Tongue (tissue), 1 donor: ENCODE measurements at regions not wholly inside any gene's neighbourhood (a gene's known extent, or its start where the extent isn't known, plus 50 kb on each side); places are given as distances from the start of the nearest gene placed in this dataset.

ENCODE experiments used
- DNase-seq: peaks from one replicate; pipeline ENCODE4 v3.0.0-alpha.2; 2015

DNA sequence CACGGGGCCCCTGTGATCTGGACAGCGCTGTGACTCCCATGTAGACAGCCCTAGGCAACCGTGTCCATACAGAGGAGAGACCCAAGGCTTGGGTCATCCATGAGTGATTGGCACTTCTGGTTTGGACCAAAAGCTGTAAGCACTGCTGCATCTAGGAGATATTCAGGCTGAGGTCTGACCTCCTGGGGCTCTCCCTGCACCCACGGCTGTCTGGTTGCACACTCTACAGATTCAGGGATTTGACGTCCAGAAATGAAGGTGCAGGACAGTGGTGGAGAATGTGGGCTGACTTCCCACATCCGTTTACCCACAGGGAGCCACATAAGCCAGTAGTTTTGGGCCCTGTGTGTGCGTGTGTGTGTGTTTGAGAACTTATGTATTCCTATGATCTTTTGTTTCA lies 76.2 kb upstream of the ARHGEF7 start:
- no peak for DNase-seq

- DNase-seq = no peak
These were observed 77.2 kb upstream of the ARHGEF7 start for GRCh38 chr13:111037927-111038326.

DNA sequence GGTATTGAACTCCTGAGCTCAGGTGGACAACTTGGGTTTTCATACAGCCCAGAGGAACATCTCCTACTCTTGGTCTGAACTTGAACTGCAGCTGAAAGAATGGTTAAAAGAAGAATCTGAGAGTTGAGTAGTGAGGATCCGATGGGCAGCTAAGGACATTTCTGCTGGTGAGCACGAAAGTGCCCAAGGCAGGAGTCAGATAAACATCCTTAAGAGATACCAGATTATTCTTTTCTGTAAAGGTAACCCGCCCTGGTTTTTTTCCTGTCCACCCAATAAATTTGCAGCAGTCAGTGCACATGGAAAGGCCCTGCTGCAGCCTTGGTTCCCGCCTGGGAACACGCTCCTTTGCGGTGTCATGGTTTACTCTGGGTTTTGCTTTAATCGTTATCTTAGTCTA lies 78.4 kb upstream of the ARHGEF7 start:
- DNase-seq = no peak

- no peak for DNase-seq
These were observed 79.2 kb upstream of the ARHGEF7 start for GRCh38 chr13:111035861-111036260.

DNA sequence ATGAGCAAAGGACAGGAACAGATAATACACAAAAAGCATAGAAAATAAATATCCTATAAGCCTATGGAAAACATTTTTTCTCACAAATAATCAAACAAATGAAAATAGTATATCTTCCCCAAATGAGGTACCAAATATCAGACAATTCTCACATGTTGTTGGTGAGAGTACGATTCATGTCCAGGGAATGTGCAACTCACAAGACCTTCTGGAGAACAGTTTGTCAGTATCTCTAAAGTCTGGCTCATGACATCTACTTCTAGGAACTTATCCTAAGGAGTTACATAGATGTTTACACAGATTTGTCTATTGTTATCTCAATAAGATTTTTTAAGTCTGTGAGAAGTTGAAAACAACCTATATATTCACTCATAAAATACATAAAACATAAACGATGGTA lies 80.3 kb upstream of the ARHGEF7 start:
- no peak for DNase-seq

GRCh38 chr13:111033172-111034130 lies 81.7 kb upstream of the ARHGEF7 start:
- DNase-seq = no peak

DNA sequence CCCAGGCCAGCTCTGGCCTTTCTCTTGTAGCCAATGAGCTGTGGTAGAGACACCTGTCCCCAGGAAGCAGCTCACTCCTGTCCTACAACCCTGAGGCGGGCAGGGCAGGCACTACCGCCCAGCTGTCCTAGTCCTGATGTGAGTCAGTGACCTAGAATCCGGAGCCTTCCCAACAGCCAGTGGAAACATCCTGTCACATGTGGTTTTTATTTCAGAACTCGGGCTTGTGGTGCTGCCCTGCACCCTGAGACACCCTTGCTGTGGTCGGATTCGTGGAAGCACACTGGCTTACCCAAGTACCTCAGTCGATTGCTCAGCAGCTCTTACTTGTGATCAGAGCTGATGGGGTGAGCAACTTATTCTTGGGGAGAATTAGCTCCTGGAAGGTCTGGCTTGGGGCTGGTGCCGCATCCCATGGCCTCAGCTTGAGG lies 83.6 kb upstream of the ARHGEF7 start:
- peak; percentile 45 for DNase-seq

- DNase-seq = no peak
These were observed 85.0 kb upstream of the ARHGEF7 start for GRCh38 chr13:111029957-111030609.

DNA sequence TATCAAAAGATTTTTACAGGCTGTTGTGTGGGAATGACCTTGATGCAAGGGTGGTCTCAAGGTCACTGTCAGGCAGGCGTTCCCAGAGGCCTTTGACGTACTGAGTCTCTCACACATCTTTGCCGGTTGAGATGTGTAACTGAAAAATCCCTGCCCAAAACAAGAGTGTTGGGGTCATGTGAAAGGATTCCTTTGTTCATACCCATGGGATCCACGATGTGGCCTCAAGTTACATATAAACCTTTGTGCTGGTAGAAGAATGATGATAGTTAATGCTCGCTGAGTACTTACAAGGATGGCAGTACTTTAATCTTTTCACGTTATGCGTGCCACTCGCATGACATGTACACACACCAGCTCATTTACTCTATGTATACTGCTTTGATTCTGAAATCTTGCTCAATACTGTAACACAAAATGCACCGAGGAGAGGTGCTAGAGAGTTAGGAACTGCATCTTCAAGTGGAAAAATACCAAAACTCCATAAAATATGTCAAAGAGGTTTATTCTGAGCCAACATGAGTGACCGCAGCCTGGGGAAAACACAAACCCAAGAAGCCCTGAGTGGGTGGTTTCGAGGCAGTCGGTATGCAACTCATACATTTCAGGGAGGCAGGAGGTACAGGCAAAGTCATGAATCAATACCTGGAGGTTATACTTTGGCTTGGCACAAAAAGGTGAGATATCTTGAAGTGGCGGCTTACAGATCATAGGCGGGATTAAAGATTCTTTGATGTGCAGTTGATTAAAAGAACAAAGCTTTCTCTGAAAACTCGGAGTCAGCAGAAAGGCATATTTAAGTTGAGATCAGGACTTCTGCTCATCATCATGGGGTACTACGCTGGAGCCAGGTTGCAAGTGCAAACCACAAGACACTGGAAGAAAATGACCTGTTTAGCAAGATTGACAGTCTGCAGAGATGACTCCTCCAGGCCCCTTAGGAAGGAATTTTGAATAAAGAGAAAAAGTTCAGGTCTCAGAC lies 87.4 kb upstream of the ARHGEF7 start:
- DNase-seq = no peak

DNA sequence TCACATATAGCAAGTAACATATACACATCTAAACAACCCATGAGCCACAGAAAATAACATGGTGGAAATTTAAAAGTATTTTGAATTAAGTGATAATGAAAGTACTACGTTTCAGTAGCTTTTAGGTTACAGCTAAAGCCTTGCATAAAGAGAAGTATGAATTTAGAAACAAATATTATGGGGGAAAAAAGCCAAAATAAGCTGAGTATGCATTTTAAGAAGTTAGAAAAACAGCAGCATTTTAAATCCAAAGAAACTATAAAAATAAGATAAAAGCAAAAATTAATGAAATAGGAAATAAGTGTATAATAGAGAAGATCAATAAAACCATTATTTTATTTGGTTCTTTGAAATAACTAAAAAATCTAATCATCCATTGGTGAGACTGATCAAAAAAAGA lies 89.8 kb upstream of the ARHGEF7 start:
- no peak for DNase-seq

DNA sequence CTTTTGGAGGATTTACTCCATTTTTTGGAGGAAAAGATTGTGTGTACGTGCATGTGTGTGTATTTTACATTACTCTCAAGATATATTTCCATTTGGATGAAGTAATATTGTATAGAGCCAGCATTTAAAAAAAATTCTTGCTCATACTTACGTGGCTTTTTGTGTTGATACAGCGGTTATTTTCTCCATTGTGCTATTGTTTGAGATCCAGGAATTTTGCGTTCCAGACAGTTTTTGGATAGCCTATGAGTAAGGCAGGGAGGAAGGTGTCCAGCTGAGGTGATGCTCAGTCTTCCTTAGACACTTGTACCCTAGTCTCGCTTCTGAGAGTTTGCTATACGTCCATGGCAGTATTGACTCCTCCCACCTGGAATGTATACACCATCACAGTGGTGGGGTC lies 92.2 kb upstream of the ARHGEF7 start:
- no peak for DNase-seq

- DNase-seq = no peak
These were observed 92.9 kb upstream of the ARHGEF7 start for GRCh38 chr13:111022241-111022640.

GRCh38 chr13:111021270-111021669 lies 93.8 kb upstream of the ARHGEF7 start:
- DNase-seq = no peak

DNA sequence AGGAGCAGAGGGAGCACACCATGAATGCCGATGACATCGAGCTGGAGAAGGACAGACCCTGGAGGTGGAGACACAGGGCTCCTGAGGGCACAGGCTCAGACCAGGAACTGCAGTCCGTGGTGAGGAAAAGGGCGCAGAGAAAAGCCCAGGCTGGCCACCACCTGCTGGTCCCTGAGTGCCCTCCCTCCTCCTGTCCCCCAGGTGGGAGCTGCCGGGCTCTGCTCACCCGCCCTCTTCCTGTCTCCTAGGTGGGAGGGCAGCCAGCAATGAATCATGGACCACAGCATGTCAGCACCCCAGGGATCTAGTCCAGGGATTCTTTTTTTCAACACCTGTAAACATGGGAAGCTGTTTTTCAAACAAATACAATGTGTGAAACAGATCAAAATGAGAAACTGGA lies 94.6 kb upstream of the ARHGEF7 start:
- DNase-seq = no peak

DNA sequence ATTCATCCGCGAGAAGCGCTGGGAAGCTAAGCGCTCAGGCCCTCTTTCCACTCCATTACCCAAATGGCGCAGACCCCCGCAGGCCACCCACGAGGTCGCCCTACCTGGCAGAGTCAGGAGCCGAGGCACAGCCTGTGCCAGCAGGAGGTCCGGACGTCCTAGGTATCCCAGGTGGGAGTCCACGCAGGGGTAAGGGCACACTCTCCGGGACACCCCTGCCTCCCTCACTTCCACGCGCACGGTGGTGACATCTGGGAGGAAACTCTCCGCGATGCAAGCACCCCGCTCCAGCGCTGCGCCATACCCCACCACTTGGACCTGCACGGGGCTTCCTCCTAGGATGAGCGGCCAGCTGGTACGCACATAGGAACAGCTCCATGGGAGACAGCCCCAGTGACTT lies 95.1 kb upstream of the ARHGEF7 start:
- no peak for DNase-seq

DNA sequence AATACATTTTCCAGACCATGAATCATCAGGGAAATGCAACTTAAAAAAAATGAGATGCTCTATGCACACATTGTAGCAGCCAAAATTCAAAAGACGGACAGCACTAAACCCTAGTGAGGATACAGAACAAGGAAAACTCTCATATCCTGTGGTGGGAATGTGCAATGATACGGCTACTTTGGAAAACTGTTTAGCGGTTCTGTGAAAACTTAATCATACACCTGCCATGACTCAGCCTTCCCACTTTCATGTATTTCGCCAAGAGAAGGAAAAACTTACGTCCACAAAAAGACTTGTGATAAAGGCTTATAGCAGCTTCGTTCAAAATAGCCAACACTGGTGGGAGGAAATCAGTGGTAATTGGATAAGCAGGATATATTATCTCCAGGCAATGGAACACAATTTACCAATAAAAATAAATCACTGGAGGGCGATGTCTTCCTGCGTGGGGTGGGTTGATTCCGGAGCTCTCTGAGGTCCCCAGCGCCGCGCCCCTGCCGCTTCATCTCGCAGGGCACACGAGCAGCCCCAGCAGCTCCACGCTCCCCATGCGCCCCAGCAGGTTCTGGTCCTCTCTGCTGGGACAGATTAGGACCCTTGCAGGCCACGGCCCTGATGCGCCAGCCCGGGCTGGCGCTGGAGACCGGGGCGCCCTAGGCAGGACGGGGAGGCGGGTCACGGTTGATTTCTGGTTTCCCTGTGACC lies 97.2 kb upstream of the ARHGEF7 start:
- no peak for DNase-seq

DNA sequence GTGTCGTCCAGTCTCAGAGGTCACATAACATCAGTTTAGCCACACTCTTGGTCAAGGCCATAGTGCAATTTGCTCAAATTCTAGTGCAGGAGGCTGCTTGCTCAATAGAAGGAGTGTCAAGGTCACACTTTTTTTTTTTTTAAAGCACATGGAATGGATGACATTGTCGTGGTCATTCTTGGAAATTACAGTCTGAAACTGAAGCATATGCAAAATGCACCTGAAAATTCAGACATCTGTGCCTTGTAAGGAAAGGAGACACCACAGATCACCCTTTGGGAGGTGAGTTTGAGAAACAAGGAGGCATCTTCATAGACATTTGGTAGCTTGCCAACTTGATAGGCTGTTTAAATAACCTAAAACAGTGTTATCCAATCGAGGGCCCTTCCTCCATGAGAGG lies 98.3 kb upstream of the ANKRD10 start:
- DNase-seq = no peak

GRCh38 chr13:111011899-111012298 lies 97.0 kb upstream of the ANKRD10 start:
- DNase-seq = no peak

DNA sequence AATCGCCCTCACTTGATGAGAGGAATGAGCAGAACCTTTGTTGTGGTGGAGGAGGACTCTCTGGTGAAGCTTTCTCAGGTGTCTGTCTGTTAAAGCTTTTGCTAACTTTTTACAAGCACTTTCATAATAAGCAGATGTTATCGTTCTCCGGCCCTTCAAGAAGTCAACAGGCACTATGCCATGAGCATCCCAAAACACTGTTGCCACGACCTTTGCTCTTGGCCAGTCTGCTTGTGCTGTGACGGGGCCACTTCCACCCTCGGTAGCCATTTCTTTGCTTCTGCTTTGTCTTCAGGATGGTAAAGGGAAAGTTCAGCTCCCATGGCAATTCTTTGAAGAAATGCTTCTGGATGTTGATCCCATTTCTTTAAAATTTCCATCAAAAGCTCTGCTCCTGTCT lies 93.5 kb upstream of the ANKRD10 start:
- DNase-seq = no peak

DNA sequence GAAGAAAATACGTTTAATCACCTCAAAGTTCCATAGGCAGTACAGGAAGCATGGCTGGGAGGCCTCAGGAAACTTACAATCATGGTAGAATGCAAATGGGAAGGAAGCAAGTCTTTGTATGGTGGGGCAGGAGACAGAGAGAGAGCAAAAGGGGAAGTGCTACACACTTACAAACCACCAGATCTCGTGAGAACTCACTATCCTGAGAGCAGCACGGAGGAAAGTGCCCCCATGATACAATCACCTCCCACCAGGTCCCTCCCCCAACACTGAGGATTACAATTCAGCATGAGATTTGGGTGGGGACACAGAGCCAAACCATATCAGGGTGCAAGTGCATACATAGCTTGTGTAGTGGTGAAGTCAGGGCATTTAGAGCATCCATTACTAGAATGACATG lies 92.3 kb upstream of the ANKRD10 start:
- DNase-seq = no peak

GRCh38 chr13:111006506-111007031 lies 91.7 kb upstream of the ANKRD10 start:
- peak; percentile 96 for DNase-seq
